HG03342 (cell line): ENCODE measurements at regions not wholly inside any gene's neighbourhood (a gene's known extent, or its start where the extent isn't known, plus 50 kb on each side); places are given as distances from the start of the nearest gene placed in this dataset.
"Not testable (repeated sequence)": the region's sequence is repeated elsewhere in the genome, so short reads cannot be mapped to it uniquely, and the experiment has no call there.

Source experiments
- ATAC-seq: cut with Tn5 transposase; IDR thresholded peaks from one replicate; pipeline ENCODE4 v1.9.1; 2021; ENCODE audit warnings: mild to moderate bottlenecking, moderate library complexity; ENCODE audit not compliant: unreplicated experiment

DNA sequence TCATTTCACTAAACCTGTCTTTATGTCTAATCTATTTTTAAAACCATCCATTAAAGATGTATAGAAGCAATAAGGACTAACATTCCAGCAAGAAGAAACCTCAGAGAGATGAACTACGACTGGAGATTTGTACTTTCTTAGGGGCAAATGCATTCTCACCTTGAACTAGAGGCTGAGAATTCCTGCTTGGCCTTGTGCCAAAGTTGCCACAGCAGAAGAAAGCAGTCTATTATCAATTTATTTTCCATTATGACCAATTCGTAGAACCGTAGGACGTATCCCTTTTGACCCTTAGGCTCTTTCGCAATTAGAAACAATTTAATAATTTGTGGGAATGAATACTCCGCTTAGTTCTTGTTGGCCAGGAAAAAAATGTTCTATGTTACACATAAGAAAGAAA is 1647.4 kb upstream of the CDH9 start:
- no peak for ATAC-seq

GRCh38 chr5:28678899-28679298 is 1640.5 kb upstream of the CDH9 start:
- no peak for ATAC-seq

GRCh38 chr5:28666110-28666509 is 1627.7 kb upstream of the CDH9 start:
- no peak for ATAC-seq

DNA sequence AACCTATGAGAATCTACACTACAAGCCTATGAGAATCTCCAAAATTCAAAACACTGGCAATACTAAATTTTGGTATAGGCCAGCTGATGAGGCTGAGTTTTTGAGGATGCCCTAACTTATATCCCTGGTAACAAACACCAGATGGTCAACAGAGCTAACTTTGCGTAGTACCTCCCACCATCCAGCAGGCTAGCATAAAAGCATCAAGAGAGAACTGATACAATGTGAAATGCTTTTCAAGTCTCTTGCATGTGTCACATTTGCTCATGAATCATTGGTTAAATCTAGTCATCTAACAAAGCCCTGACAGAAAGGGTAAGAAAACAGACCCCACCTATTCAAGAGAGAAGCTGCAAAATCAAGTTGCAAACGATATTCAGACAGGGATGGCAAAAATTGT is 1609.7 kb upstream of the CDH9 start:
- ATAC-seq, result no peak

DNA sequence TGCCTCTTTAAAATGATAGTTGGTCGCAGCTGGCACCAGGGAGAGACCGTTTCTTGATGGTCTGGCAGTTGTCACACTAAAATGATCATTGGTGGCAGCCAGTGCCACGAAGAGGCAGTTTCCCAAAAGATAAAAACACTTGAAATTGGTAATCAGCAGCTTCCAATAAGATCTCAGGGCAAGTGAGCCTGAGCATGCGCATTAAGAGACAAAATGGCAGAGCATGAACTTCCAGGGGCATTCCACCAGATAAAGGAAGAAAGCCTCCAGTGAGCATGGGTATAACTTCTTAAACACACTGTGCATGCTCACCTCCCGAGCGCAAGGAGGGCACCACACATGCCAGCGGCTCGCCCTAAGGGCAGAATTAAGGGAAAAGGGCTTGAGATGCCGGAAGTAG is 1594.2 kb upstream of the CDH9 start:
- ATAC-seq, result no peak

GRCh38 chr5:28603869-28604268 is 1565.5 kb upstream of the CDH9 start:
- no peak for ATAC-seq

DNA sequence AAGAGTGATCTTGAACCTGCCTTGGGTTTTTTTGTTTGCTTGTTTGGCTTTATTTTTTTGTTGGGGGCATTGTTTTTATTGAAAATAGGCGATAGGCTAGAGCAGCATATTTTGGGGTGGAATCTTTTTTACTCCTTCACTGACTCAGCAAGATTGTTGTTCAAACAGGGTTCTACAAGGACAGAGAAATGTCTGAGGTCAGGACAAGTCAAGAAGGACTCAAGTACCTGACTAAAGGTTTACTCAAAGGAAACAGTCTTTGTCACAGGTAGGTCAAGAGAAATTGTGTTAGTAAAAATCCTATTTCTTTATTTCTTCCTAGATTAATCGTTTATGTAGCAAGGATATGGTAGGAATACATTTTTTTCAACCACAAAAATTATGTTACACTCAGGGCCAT is 1564.0 kb upstream of the CDH9 start:
- no peak for ATAC-seq

DNA sequence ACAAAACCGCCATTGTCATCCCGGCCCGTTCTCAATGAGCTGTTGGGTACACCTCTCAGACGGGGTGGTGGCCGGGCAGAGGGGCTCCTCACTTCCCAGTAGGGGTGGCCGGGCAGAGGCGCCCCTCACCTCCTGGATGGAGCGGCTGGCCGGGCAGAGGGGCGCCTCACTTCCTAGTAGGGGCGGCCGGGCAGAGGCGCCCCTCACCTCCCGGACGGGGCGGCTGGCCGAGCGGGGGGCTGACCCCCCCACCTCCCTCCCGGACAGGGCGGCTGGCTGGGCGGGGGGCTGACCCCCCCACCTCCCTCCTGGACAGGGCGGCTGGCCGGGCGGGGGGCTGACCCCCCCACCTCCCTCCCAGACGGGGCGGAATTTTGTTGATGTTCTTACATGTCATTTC is 1558.3 kb upstream of the CDH9 start:
- ATAC-seq, result not testable (repeated sequence)

GRCh38 chr5:28580616-28581015 is 1542.2 kb upstream of the CDH9 start:
- no peak for ATAC-seq

DNA sequence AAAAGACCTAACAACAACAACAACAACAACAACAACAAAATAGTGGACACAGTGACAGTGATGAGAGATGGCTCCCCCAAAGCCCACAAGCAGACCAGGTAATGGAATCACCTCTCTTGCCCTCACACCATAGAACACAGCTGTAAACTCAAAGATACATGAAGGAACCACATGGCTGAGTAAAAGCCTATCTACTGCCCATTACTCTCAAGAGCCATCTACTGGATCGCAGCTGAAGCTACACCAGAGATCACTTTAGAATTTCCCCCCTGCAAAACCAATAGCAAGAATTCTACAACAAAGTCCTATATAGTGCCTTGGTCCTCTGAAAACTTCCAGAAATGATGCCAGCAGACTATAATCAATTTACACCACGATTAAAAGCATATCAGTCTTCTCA is 1537.6 kb upstream of the CDH9 start:
- ATAC-seq, result no peak

GRCh38 chr5:28575368-28575767 is 1537.0 kb upstream of the CDH9 start:
- no peak for ATAC-seq

- no peak for ATAC-seq
Measured at GRCh38 chr5:28574606-28575005, 1536.2 kb upstream of the CDH9 start.

DNA sequence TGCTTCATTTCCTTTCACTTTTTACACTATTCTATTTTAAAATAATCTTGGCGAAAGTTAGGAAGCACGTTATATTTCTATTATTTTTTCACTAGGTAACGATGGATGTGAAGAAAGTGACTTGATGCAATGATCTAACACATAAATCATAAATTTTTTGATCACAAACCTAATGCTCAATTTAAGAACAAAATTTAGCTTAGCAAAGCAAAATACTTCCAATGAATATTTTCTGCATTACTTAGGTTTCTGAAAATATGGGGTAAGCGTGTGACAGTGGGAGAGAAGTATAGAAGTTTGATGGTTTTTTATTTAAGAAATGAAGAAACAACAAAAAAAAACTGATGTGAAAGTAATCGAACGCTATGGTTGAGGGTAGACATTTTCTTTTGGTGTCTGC is 1528.7 kb upstream of the CDH9 start:
- ATAC-seq, result no peak

DNA sequence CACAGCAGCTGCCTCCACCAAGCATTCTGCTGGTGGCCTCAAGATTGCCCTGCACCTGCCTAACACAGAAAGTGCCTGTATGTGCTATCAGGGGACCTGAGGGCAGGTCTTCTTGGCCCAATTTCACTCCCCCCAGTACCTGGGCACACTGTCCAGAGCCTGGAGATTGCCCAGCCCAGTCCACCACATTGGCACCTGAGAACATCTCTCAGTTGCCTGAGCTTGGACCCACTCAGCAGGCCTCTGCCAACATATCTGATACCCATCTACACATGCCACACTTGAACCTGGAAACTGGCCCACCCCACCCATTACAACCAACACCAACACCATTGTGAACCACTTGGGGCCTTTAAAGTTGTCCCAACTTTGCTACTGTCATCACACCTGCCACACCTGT is 1523.1 kb upstream of the CDH9 start:
- ATAC-seq, result no peak

GRCh38 chr5:28558196-28558595 is 1519.8 kb upstream of the CDH9 start:
- no peak for ATAC-seq

- no peak for ATAC-seq
Measured at GRCh38 chr5:28557114-28557513, 1518.7 kb upstream of the CDH9 start.

- ATAC-seq, result no peak
Measured at GRCh38 chr5:28549588-28549987, 1511.2 kb upstream of the CDH9 start.

DNA sequence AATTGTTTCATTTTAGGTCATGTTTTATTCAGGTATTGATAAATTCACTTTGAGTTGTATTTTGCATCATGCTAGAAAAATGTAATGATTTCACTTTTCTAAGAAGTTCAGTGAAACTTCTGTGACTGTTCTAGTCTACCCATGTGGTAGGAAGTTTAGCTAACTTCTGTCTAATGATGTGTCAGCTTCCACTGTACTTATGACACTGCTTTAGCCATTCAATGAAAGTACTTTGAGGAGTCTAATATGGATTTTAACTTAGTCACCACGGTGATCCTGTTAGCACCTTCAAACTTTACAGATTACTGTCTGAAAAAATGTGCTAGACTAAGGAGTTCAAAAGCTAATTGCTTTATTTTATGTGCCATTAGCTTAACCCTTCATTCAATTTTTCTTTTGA is 1510.5 kb upstream of the CDH9 start:
- no peak for ATAC-seq

- no peak for ATAC-seq
Measured at GRCh38 chr5:28544501-28544900, 1506.1 kb upstream of the CDH9 start.

DNA sequence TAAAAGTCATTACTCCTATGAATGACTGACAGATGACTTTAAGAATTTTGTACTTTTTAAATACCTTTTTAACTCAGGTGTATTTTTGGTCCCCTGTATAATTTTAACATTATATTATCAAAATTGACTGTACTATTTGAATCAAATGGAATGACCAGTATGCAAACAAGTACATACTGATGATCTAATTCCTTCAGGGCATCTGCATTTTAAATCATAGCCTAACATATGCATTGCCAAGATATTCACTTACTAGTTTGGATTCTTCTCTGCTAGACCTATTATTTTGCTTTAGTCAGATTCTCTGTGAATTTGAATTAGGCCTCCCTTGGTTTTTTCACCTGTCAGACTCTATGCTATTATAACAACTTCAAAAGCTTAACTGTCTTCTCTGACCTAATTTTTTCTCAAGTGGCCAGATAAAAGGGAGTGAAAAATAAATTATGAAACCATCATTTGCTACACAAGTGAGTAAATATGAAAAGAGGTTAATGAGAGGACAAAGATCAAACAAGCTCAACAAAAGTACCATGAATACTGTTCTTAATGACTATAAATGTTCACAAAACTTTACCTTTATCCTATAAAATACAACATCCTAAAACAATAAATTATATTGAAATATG is 1505.2 kb upstream of the CDH9 start:
- ATAC-seq, result no peak

DNA sequence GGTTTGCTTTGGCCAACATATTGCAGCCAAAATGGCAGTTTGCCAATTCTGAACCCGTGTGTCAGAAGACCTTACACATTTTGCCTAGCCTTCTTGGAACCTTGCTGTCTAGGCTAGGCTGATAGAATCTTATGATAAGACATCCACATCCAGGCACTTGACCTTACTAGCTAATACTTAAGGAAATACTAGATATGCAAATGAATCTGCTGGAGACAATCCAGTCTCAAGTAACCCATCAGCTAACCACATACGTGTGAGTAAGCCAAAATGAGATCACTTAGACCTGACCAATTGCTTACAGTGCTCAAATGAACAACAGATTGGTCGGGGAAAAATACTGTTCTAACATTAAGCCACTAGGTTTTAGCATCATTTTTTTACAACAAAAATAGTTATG is 1504.6 kb upstream of the CDH9 start:
- no peak for ATAC-seq

DNA sequence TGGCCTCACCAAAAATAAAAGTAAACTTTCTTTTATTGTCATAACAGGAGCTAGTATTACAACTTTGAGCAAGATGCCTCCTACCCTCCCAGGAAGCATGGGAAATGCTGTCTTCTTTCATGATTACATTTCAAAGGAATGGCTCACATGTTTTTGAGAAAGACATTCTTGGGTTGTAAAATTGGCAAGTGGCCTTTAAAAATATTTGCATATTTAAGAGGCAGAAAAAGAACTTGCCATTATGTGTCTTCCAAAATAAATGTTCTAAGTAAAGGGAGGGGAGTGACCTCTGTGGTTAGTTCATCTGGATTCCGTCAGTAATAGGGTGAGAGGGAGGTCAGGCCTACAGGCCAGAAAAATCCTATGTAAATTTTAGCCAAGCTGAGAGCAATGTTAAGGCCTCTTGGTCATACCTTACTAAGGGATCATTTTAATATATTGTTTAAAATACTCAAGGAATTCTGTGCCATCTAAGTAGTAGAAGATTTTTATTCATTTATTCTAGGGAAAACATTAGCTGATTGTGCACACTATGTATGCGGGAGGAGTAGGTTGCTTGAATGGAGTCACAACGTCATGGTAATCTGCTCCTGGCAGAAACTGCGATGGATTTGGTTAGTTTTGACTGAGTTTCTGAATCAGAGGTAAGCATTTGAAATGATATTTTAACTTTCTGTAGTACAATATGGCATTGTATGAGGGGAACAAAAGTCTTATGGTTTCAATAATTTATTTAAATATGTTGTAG is 1485.7 kb upstream of the CDH9 start:
- no peak for ATAC-seq

DNA sequence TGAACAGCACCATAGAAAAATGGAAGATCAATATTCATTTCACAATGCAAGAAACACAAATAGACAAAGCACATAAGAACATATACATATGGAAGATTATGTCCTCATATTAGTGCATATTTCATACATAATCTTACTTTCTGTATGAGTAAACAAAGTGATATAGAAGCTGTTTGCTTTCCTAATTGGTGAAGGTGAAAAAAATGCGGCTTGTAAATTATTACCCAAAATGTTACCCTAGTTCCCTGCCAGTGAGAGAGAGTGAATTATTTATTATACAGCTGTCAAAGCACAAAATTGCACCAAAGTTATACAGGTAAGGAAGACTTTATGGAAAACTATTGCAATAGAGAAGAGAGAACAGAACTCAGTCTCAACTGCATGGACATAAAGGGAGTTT is 1485.0 kb upstream of the CDH9 start:
- no peak for ATAC-seq
